ENCODE measurements at regions not wholly inside any gene's neighbourhood (a gene's known extent, or its start where the extent isn't known, plus 50 kb on each side); places are given as distances from the start of the nearest gene placed in this dataset.

DNA sequence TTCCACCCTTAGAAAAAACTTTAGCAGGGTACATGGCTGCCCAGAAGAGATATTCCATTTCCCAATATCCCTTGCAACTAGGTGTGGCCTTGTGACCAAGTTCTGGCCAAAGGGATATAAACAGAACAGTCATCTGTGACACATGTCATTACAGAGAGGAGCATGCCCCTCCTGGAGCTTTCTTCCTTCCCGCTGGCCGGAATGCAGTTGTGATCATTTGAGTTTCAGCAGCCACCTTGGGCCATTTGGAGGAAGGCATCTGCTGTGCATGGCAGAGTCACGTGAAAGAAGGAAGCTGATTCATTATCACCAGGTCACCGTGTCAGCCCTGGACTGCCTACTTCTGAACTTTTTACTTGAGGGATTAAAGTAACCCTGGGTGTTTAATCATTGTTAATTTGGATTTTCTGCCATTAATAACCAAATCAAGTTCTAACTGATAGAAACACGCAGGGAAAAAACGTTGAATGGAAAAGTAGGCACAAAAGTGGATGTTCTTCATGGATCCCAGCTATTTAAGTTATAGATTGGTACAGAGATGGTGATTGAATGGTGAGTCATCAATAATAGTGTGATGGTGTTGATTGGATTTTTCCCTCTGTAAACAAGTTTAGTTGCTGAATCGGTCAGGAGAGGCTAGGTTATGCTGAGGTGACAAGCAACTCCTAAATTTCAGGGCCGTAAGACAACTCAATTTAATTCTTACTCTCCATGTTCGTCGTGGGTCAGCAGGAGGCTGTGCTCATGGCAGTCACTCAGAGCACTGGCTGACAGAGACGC, 80.7 kb upstream of the CCDC167 start:
- no peak overlapping the region for H3K27ac ChIP-seq (ENCODE audit: low read depth, low read length)
- ChIA-PET POLR2A (no interaction called here), CTCF (interaction anchor here (0.7 to 2.3 kb wide), 2 partner anchors 9 to 14 kb away, joined by 3 to 11 read pairs; no protein-coding TSS in a partner anchor)
- no peak overlapping the region for H3K4me3 ChIP-seq (ENCODE audit: low read depth, low read length)
- H3K9me3 ChIP-seq (ENCODE audit: control insufficient read depth, insufficient read depth, low read length): no peaks in the 10 kb centered on the region
- H3K27me3 ChIP-seq (ENCODE audit: control insufficient read depth, insufficient read depth, low read length): peaks cover 2% of the 10 kb centered on the region
- DNase-seq (ENCODE audit: low read depth, low spot score): no peak
- TF ChIP-seq, protein P1, sequence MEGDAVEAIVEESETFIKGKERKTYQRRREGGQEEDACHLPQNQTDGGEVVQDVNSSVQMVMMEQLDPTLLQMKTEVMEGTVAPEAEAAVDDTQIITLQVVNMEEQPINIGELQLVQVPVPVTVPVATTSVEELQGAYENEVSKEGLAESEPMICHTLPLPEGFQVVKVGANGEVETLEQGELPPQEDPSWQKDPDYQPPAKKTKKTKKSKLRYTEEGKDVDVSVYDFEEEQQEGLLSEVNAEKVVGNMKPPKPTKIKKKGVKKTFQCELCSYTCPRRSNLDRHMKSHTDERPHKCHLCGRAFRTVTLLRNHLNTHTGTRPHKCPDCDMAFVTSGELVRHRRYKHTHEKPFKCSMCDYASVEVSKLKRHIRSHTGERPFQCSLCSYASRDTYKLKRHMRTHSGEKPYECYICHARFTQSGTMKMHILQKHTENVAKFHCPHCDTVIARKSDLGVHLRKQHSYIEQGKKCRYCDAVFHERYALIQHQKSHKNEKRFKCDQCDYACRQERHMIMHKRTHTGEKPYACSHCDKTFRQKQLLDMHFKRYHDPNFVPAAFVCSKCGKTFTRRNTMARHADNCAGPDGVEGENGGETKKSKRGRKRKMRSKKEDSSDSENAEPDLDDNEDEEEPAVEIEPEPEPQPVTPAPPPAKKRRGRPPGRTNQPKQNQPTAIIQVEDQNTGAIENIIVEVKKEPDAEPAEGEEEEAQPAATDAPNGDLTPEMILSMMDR (IDR thresholded peaks at IDR 0.05; ENCODE audit: low read depth, low read length): no peak

DNA sequence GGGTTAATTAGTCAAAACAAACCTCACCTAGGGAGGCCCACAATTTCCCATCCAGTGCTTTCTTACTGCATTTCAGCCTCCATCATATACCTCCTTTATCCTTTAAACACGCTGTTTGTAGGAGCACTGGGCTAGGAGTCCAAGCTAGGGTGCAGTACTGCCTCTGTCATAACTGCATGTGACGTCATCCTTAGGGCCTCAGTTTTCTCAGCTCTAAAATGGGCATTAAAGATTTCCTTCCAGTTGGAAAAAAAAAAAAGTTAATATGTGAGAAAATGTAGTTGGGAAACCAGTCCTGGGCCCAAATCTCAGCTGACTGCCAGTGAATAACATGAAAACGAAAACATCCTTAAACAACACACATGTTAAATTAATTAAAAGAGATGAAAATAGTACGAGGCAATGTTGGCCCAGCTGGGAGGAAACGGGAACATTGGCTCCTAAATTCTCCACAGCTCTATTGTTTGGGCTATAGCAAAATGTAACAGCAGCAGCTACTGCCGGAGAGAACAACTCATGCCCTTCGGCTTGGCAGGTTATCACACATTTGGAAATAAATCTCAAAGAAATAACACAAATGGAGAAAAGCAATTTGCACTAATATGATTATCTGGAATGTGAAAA, 79.9 kb upstream of the CCDC167 start:
- H3K27ac ChIP-seq (ENCODE audit: low read depth, low read length): no peak overlapping the region
- no peak for DNase-seq (ENCODE audit: low read depth, low spot score)
- TF ChIP-seq, protein P1 (IDR thresholded peaks at IDR 0.05; ENCODE audit: low read depth, low read length): no peak
- H3K9me3 ChIP-seq (ENCODE audit: control insufficient read depth, insufficient read depth, low read length): no peaks in the 10 kb centered on the region
- POLR2A ChIA-PET: no interaction called here
- no peaks in the 10 kb centered on the region for H3K27me3 ChIP-seq (ENCODE audit: control insufficient read depth, insufficient read depth, low read length)
- H3K4me3 ChIP-seq (ENCODE audit: low read depth, low read length): no peak overlapping the region
- CTCF ChIA-PET: interaction anchor here (0.7 to 2.3 kb wide), 2 partner anchors 9 to 13 kb away, joined by 3 to 11 read pairs; no protein-coding TSS in a partner anchor

DNA sequence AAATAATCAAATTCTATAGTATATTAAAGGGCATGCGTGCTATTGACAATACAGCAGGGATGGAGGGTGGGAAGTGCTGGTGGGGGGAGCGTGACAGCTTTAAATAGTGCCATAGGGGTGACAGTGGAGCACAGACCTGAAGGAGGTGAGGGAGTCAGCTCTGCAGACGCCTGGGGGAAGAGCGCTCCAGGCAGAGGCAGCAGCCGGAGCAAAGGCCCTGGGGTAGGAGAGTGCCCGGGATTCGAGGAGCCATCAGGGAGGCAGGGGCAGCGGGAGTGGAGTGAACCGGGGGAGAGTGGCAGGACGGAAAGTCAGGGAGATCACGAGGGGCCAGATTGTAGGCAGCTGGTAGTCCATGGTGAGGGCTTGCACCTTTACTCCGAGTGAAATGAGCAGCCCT, 78.4 kb upstream of the CCDC167 start:
- Histone ChIP-seq H3K27me3 (ENCODE audit: control insufficient read depth, insufficient read depth, low read length) (no peaks in the 10 kb centered on the region), H3K4me3 (ENCODE audit: low read depth, low read length) (no peak overlapping the region), H3K27ac (ENCODE audit: low read depth, low read length) (no peak overlapping the region), H3K9me3 (ENCODE audit: control insufficient read depth, insufficient read depth, low read length) (no peaks in the 10 kb centered on the region)
- DNase-seq (ENCODE audit: low read depth, low spot score): no peak
- ChIA-PET CTCF (interaction anchor here (1.4 kb wide), 1 partner anchor 12 kb away, joined by 14 read pairs; no protein-coding TSS in a partner anchor), POLR2A (no interaction called here)
- TF ChIP-seq, protein P1 (IDR thresholded peaks at IDR 0.05; ENCODE audit: low read depth, low read length): no peak

DNA sequence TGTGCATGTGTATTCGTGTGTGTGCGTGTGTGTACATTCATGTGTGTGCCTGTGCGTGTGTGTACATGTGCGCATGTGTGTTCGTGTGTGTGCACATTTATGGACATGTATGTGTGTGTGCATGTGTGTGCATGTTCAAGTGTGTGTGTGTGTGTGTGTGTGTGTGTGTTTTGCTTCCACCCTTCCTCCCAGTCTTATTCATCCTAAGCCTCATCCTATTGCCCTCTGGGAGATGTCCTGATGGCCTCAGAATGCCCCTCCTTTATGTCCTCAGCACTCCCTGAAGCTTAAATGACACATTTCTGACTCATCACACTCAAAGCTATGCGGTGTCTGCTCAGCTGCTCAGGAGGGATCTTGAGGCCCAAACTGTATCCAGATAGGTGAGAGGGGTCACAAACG, 76.6 kb upstream of the CCDC167 start:
- ChIA-PET POLR2A (no interaction called here), CTCF (interaction anchor here (1.0 kb wide), 1 partner anchor 252 kb away, joined by 3 read pairs; no protein-coding TSS in a partner anchor)
- DNase-seq (ENCODE audit: low read depth, low spot score): peak; percentile 32
- Histone ChIP-seq H3K9me3 (ENCODE audit: control insufficient read depth, insufficient read depth, low read length) (no peaks in the 10 kb centered on the region), H3K27me3 (ENCODE audit: control insufficient read depth, insufficient read depth, low read length) (no peaks in the 10 kb centered on the region), H3K4me3 (ENCODE audit: low read depth, low read length) (no peak overlapping the region), H3K27ac (ENCODE audit: low read depth, low read length) (no peak overlapping the region)
- TF ChIP-seq, protein P1 (IDR thresholded peaks at IDR 0.05; ENCODE audit: low read depth, low read length): no peak

DNA sequence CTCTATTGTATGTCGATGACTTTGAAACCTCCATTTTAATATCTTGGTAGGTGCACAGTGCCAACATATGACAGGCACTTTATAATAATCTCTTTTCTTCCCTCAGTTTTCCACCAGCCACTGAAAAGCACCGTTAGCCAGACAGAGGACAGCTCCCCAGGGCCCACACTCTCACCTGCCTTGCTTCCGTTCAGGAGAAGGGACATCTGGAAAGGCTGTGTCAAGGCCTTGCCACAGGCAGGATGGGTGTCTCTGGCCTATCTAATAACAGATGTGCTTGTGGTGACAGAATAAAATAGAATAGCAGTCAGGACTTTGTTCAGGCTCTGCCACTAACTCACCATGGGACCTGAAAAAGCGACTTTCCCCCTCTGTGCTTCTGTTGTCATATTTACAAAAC, 75.5 kb upstream of the CCDC167 start:
- ChIA-PET POLR2A (no interaction called here), CTCF (no interaction called here)
- no peak for DNase-seq (ENCODE audit: low read depth, low spot score)
- Histone ChIP-seq H3K4me3 (ENCODE audit: low read depth, low read length) (no peak overlapping the region), H3K9me3 (ENCODE audit: control insufficient read depth, insufficient read depth, low read length) (no peaks in the 10 kb centered on the region), H3K27ac (ENCODE audit: low read depth, low read length) (no peak overlapping the region), H3K27me3 (ENCODE audit: control insufficient read depth, insufficient read depth, low read length) (peaks cover 2% of the 10 kb centered on the region)
- TF ChIP-seq, protein P1 (IDR thresholded peaks at IDR 0.05; ENCODE audit: low read depth, low read length): no peak

All from AG04450 (cell line).